ENCODE measurements at regions not wholly inside any gene's neighbourhood (a gene's known extent, or its start where the extent isn't known, plus 50 kb on each side); places are given as distances from the start of the nearest gene placed in this dataset.

GRCh38 chr3:99167071-99167470 is 265.6 kb upstream of the DCBLD2 start:
- TF ChIP-seq CTCF (IDR thresholded peaks at IDR 0.05) (no peak), POLR2A (IDR thresholded peaks at IDR 0.05) (no peak)

All from Peyer's patch (tissue), 4 donors.